Stimulated activated CD8-positive, alpha-beta memory T cell treated with anti-CD3 and anti-CD28 coated beads, Interleukin-2, amount 100 ng/mL, for 1 hour (primary cell): ENCODE measurements at regions not wholly inside any gene's neighbourhood (a gene's known extent, or its start where the extent isn't known, plus 50 kb on each side); places are given as distances from the start of the nearest gene placed in this dataset.
"Not testable (repeated sequence)": the region's sequence is repeated elsewhere in the genome, so short reads cannot be mapped to it uniquely, and the experiment has no call there.

Experiments used
- DNase-seq, 2 donors: peaks; one replicate each; pipeline ENCODE4 v3.0.0-alpha.2; 2020; ENCODE audit warnings: low read depth in 2 of 2

DNA sequence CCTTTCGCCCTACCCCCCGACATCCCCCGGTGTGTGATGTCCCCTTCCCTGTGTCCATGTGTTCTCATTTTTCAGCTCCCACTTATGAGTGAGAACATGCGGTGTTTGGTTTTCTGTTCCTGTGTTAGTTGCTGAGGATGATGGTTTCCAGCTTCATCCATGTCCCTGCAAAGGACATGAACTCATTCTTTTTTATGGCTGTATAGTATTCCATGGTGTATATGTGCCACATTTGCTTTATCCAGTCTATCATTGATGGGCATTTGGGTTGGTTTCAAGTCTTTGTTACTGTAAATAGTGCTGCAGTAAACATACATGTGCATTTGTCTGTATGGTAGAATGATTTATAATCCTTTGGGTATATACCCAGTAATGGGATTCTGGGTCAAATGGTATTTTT lies 392.1 kb downstream of the UTRN start:
- not testable (repeated sequence) for DNase-seq

DNA sequence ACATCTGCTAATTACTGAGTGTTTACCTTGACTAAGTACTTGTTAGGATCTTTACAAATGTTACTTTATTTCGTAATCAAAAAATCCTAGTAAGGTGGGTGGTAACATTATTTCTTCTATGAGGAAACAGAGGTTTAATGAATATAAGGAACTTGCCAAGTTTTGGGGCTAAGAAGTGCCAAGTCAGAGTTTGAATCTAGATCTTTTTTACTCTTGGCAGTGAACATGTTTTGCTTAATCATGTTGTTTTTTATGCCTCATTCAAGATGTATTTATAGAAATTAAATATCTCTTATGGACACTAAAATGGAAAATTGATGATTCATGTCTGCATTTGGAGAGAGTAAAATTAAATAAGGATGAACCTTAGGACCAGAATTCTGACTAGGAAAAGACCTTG lies 393.7 kb downstream of the UTRN start:
- no peak for DNase-seq

DNA sequence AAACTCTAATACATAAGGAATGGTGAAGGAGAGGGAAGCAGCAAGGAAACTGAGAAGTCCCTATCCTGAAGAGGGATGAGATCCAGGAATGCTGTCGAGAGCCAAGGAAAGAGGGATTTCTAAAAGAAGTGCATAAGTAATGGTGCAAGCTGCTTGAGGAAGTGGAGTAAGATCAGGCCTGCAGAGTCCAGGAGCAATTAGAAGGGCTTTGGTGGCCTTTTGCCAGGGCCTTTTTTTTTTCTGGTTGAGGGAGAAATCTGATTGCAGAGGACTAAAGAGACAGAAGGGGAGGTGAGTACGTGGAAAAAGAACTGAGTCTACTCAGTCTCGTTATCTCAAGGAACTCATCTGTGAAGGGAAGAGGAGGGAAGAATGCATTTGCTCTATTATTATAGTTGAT lies 396.2 kb downstream of the UTRN start:
- DNase-seq = no peak

DNA sequence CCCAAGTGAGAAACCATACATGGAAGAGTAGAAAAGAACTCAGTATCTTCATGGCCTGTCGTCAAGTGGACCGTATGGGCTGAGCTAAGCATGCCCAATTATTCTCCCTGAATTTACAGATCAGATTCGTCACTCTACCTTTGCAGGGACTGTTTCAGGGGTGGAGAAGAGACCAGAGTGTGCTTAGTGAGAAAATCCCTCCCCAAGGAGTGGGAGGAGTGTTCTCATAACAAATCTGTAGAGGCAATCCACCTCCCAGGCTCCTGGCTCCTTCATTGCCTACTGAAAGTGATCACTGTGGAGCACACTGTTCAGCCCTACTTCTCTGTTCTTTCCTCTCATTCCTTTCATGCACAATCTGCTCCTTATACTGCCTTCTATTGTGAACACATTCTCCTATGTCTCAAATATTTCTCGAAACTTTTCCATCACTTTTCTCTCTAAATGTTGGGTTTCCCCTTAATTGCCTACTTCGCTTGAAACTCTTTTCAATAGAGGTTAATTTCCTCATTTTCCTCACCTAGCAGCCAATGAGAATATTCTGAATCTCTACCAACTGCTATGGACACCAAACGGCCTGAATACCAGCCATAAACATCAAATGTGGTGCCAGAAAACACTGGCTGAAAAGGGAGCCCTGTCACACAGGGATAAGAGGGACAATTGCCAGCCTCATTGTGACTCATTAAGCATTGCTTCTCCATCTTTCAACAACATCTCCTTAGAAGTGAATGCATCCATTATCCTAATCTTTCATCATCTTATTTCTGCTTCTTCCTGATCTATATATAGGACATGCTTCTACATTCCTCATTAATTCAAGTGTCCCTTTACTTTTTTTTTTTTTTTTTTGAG lies 398.3 kb downstream of the UTRN start:
- DNase-seq = no peak

DNA sequence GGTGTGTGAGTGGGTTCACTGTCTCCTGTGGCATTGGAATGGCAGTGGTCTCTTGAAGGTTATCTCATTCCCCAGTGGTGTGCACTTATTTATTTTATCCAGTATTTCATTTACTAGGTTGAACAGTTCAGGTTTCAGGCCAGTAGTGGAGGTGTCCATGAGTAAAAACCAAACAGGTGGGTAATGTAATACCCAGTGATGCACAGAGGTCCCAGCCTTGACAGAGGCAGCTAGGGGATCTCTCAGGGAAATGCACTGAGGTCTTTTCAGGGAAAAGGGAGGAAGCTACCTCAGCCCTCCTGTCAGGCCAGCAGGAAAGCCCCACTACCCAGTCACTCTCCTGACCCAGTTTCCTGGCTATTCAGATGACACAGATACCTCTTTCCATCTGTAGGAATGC lies 403.6 kb downstream of the UTRN start:
- no peak for DNase-seq

DNA sequence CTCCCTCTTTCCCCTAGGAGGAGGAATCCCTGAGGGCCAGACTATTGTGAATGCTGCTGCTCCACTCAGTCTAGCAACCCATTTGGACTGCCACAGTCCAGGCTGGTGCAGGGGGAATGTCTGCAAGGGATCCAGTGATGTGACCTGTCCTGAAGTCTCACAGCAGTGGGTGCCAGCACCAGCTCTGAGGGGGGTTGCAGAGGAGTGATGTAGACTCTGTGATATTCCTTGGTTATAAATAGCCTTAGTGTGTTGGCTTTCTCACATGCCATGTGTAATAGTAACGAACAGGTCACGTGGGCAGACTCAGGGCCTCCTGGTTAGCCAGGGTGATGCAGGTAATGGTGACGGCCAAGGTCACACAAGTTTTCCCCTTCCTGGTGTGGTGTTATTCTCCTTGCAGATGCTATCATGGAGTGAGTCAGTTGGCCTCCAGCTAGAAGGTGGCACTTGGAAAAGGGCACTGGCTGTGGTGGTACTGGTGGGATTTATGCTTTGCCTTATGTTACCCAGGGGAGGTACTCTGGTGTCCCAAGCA lies 404.4 kb downstream of the UTRN start:
- DNase-seq = no peak

DNA sequence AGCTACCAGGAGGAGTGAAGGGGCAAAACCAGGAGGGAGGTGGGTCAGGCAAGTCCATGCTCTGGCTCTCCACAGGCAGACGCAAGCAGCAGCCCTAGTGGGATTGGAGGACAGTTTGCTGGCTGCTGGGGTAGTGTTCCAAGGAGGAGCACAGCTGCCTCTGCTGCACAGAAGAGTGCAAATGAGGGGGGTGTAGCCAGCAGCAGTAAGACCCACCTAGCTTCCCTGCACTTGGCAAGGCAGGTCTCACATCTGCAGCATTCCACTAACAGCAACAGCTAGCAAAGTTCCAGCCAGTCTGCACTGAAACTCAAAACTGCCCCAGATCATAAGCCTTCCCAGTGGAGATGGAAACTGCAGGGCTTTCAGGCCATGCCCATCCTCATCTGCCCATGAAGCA lies 405.0 kb downstream of the UTRN start:
- no peak for DNase-seq

DNA sequence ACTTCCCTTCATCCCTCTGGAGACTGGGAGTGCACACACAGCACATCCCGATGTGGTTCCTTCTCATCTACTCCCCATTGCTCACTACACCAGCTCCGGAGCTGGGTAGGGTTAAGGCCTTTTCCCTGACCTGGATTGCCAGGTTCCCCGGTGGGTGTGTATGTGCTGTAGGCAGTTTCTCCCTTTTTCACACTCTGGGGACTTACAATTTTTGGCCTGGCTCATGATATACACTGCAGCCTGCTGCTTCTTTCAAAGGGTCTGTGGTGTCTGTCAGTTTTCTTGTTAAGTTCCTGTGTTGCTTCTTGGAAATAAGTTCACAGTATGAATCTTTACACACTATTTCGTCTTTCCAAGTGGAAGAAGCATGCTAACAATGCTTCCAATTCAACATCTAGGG lies 405.5 kb downstream of the UTRN start:
- DNase-seq = no peak

DNA sequence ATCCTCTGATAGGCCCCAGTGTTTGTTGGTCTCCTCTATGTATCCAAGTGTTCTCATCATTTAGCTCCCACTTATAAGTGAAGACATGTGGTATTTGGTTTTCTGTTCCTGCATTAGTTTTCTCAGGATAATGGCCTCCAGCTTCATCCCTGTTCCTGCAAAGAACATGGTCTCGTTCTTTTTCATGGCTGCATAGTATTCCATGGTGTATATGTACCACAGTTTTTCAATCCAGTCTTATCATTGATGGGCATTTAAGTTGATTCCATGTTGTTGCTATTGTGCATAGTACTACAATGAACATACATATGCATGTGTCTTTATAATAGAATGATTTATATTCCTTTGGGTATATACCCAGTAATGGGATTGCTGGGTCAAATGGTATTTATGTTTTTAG lies 406.9 kb downstream of the UTRN start:
- not testable (repeated sequence) for DNase-seq

DNA sequence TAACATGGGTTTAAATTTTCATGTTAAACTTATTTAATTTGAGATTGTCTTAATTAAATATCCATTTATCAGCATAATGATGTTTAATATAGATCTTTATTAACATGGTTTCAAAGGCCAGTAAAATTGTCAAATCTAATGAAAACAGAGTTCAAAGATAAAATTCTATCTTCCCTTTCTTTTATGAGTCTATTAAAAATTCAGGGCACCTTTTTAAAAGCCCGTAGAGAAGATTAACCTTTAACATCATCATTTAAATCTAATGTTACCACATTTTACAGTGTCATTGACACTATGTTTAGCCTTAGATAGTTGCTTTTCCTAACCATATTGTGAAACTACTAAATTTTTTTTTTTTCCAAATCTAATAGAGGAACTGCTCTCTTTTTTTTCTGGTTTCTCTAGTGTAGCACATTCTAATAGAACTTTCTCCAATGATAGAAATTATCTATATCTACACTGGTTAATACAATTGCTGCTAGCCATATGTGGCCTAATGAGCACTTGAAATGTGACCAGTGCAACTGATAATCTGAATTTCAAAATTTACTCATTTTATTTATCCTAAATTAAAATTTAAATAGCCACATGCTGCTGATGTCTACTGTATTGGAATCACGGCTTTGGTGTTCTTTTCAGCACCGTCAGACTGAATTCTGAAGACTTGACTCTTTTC lies 410.9 kb downstream of the UTRN start:
- DNase-seq = no peak

DNA sequence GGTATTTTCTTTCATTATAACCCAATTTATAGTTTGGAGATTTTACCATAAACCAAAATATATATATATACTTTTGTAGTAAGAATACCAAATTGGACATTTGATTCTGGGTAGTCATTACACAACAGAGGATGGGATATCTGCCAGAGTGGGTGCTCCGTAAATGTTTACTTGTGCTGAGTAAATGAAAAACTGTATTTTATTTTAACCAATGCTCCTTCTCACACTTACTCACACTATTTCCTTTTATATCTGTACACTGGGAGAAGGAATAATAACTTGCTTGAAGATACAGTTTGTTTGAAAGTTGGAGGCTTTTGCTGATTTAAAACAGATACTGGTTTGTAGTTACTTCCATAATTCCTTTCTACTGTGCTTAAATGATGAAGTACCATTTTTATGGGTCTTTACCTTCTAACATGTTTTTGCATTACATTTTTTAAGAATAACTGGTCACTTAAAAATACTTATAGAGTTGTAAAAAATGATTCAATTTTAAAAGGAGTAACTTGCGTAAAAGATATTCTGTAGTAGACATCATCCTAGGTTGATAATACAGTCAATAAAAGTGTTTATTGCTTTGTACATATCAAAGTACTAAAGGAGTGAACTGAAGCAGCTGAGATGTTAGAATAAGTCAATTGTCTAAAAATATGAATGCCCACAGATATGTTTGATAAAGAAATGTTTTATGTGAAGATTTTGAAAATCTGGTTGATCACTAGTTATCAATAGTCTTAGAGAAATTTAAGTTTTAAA lies 411.7 kb downstream of the UTRN start:
- no peak for DNase-seq

DNA sequence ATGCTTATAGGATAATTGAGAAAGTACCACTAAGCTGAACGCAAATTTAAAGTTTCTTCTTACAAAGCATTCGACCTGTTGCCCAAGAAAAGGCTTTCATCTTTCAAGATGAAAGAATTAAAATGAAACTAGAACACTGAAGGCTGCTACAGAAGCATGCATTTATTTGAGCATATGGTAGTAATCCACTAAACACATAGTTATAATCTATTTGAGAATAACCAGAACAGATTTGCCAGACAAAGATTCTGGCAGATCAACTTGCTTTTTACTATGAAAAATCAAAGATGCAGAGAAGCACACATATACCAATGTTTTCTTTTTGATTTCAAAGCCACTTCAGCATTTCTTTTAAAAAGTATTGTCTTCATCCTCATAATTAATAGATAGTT lies 412.2 kb downstream of the UTRN start:
- DNase-seq = no peak

DNA sequence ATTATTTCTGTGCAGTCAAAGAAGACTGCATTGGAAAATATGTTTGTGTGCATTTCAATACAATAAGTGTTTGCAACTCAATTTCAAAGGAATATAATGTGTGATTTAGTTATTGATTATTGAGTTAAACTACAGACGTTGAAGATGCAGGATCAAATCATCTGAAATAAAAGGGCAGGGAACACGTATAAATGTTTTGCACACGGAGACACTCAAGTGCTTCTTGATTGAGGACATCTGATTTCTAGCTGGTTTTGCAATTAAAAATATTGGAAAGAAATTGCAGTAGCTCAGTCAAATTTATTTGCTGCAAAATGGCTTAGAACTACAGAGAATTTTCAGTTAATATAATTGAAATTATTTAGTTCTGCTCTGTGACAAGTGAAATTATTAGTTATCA lies 412.7 kb downstream of the UTRN start:
- no peak for DNase-seq

DNA sequence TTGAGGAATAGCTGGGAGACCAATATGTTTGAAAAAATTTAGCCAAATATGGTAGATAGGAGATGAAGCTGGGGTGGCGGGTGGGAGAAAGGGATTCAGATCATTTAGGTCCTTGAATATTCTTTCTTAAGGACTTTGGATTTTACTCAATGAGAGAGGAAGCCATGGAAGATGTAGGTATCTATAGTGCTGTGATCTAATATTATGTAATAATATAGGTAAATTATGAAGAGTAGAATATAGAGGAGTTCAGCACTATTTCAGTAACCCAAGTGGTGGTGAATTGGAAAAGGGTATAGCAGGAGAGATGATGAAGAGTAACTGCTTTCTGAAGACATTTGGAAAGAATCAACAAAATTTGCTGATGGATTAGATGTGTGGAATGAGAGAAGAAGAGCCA lies 417.6 kb downstream of the UTRN start:
- no peak for DNase-seq

DNA sequence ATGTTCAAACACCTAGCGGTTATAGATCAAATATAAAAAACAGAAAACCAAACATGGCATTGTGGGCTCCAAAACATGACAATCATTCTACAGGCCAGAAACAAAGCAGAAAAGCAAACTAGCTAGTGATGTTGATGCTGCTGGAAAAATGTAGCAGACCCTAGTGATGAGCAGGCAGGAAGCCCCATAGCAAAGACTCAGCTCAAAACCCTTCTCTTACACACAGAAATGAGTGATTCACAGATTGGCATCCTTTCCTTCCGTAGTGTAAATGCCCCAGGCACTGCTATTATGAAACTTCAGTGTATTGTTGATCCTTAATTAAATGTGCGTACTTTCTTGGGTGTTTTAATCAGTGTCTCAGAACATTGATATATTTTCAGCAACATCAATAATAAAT lies 425.1 kb downstream of the UTRN start:
- no peak for DNase-seq

DNA sequence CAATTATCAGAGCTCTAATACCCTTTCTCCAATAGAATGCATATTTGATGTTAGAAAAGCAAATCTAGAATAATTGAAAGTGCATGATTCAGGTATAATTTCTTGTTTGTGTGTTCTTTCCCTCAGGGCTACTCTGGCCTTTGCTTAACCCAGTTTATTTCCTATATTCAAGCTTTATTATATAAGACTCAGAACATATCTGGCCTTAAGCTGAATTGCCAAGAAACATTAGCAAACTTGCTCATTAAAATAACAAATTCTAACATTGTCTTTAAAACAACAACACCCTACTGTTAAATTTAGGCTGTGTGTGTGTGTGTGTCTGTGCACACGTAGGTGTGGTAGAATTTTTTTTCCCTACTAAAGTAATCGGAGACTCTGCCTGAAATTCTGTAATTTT lies 426.5 kb downstream of the UTRN start:
- no peak for DNase-seq

DNA sequence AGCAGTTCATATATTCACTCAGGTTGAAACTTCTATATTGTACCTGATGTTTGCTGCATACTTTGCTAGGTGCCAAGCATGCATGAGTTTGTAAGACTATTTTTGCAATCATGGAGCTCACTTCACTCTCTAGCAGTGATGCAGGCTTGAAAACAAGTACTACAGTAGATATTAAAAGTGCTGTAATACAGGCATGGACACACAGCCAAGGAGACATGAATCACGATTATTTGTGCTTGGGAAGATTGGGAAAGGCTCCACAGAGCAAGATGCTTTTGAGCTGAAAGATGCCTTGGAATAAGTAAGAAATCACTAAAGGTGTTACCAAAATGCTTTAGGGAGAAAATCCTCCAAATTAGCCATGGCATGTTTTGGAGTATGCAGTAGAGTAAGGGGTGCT lies 427.4 kb downstream of the UTRN start:
- DNase-seq = no peak

DNA sequence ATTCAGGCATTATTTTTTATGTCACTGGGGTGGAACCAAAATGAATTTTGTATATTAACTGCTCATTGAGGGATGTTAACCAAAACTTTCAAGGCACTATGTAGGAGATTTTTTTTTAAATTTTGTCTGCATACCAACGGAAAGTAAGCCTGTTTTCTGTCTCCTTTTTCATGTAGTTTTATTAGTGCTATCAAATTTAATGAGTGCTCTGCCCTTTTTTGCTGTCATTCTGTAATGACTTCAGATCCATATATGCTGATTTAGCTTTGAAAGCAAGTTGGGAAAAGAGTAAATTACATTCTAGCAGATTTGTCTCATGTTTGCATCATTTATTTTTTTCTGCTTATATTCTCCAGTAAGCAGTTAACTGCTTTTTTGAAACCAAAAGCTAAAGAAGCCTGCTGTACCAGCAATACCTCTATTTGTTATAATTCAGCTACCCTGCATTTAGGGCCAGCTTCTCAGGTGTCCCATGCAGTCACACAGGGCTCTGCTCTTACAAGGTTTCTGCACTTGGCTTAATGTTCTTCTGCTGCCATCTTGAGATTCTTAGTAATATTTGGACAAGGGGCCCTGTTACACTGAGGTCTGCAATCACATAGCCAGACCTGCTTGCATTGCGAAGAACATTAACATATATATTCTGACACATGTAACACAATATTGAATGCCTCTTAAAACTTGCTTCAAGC lies 429.0 kb downstream of the UTRN start:
- DNase-seq = no peak

DNA sequence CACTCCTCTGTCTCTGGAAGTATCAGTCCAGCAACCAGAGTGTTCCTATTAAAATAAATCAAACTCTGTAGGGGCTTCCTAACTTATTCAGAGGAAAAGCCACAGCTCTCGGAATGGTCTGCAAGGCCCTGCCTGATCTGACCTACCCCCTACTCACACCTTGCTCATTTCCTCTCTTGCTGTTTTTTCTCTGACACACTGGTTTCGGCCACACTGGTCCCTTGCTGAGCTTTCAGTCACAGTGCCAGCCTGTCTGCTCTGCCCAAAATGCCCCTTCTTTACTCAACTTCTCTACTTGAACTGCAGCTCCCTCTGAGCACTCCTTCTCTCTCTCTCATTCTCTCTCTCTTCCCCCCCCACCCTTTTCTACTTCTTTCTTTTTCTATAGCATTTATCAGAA lies 430.2 kb downstream of the UTRN start:
- DNase-seq = no peak

DNA sequence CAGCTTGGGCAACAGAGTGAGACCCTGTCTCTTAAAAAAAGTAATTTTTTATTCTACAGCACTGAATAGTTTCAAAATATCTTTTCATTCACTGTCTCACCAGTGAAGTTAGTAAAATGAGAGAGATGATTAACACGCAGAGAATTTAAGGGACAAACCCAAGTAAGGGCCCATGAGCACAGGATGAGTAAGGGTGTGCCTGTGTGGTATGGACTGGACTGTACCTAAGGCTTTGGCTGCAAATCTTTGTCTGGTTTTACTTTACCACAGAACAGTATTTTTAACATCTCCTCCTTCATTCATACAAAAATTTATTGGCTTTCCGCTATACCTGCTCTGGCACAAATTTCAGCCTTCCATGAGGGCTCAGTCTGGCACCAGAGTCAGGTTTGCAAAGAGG lies 433.3 kb downstream of the UTRN start:
- no peak for DNase-seq

DNA sequence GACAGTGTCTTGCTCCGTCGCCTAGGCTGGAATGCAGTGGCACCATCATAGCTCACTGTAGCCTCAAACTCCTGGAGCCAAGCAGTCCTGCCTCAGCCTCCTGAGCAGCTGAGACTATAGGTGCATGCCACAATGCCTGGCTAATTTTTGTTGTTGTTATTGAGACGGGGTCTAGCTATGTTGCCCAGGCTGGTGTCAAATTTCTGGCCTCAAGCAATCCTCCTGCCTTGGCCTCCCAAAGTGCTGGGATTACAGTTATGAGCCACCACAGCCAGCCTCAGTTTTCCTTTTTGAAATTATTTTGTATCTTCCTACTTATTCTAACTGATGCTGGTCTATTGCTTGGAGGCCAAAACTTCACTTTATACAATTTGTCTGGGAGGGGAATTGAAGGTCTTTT lies 436.1 kb downstream of the UTRN start:
- no peak for DNase-seq

DNA sequence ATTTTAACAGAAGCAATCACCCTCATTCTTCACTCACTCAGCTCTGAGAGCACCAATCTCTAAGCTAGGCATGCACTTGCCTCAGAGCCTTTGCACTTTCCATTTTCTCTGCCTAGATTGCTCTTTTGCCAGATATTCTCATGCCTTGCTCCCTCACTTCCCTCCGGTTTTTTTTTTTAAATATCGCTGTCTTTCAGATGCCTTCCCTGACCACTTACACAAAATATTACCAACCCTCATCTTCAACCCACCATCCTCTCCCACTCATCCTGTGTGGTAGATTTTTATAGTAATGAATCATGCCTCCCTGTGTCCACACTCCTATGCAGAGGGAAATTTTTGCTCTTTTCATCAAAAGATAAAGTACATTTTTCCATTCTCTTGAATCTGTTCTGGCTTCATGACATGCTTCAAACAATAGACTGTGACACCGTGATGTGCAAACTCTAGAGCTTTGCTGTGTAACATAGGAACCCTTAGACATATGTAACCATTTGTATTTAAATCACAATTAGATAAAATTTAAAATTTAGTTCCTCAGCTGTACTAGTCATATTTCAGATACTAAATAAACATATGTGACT lies 437.1 kb downstream of the UTRN start:
- DNase-seq = no peak
